NT2/D1 (cell line): ENCODE measurements at regions not wholly inside any gene's neighbourhood (a gene's known extent, or its start where the extent isn't known, plus 50 kb on each side); places are given as distances from the start of the nearest gene placed in this dataset.

Experiments
- SUZ12 ChIP-seq: IDR thresholded peaks from 2 replicates; pipeline ENCODE4 v1.6.1; 2011; ENCODE audit not compliant: insufficient read length, insufficient read depth; ENCODE audit errors: extremely low read depth
- YY1 ChIP-seq: IDR thresholded peaks from 2 replicates; pipeline ENCODE4 v1.6.1; 2011; ENCODE audit not compliant: insufficient read length, insufficient read depth

DNA sequence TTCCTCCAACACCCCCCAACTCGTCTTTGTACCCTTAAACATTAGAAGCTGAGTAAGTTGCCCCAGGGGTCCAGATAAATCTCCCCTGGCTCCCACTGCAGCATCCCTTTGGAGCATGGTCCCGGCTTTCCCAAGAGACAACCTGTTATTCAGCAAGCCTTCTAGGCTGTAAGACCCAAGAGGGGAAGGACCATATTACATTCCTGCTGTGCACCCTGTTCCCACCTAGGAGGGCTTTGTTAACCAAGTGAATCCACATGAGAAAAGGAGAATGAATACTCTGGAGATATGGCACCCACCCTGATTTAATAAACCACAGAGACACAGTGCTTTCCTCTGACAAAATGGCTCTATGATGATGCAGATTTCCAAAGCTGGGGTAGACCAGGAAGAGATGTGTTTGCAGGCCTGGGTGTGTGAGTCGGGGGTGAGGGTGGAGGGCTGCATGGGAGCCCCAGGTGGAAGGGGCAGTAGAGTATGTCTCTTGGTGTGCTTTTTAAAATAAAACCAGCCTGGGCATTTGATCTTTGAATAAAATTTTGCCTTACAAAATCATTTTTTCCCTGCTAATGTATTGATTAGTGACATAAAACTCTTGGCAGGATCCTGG lies 325.2 kb downstream of the DRD1 start:
- no peak for TF ChIP-seq YY1
- no peak for TF ChIP-seq SUZ12
